ENCODE measurements at regions not wholly inside any gene's neighbourhood (a gene's known extent, or its start where the extent isn't known, plus 50 kb on each side); places are given as distances from the start of the nearest gene placed in this dataset.
"Not testable (repeated sequence)": the region's sequence is repeated elsewhere in the genome, so short reads cannot be mapped to it uniquely, and the experiment has no call there.

- DNase-seq (ENCODE audit: low spot score): not testable (repeated sequence)
These were observed 125.7 kb upstream of the ANO1 start for GRCh38 chr11:69952229-69952975.

GRCh38 chr11:69953356-69953755, 124.8 kb upstream of the ANO1 start:
- DNase-seq (ENCODE audit: low spot score): no peak

DNA sequence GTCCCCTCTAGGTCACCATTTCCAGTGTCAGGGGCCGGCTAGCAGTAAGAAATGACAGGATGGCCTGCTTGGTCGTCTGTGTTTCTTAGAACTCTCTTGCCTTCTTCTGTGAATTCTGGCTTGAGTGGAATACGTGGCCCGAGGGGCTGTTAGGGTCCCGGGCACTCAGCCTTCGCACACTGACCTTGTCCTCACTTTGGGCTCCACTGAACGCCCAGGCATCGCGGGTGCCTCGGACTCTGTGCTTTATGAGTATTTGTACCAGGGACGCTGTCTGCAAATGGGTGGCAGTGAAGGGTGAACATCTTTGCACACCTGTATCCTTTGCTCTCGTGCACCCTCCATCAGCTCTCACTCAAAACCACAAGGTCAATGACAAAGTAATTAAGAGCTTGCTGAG, 123.4 kb upstream of the ANO1 start:
- DNase-seq (ENCODE audit: low spot score): no peak

- no peak for DNase-seq (ENCODE audit: low spot score)
These were observed 121.4 kb upstream of the ANO1 start for GRCh38 chr11:69956669-69957190.

GRCh38 chr11:69957849-69958248, 120.3 kb upstream of the ANO1 start:
- no peak for DNase-seq (ENCODE audit: low spot score)

- no peak for DNase-seq (ENCODE audit: low spot score)
These were observed 119.8 kb upstream of the ANO1 start for GRCh38 chr11:69958308-69958707.

GRCh38 chr11:69959461-69959860, 118.7 kb upstream of the ANO1 start:
- no peak for DNase-seq (ENCODE audit: low spot score)

DNA sequence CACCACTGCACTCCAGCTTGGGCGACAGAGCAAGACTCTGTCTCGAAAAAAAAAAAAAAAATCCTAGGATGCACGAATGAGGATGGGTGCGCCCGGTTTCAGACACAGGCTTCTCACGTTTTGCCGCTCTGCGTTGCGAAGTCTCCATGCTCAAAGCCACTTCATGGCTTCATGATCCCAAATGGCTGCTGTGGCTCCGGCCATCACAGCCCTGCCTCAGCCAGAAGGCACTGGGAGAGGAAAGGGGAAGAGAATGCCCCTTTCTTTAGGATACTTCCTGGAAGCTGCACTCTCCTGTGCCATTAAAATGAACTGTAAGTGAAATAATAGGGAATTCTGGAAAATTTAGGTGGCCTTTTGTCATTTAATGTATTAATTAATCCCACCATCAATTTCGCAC, 116.4 kb upstream of the ANO1 start:
- no peak for DNase-seq (ENCODE audit: low spot score)

GRCh38 chr11:69962152-69962551, 116.0 kb upstream of the ANO1 start:
- no peak for DNase-seq (ENCODE audit: low spot score)

GRCh38 chr11:69963533-69964246, 114.4 kb upstream of the ANO1 start:
- DNase-seq (ENCODE audit: low spot score): no peak

GRCh38 chr11:69964247-69964643, 113.9 kb upstream of the ANO1 start:
- no peak for DNase-seq (ENCODE audit: low spot score)

DNA sequence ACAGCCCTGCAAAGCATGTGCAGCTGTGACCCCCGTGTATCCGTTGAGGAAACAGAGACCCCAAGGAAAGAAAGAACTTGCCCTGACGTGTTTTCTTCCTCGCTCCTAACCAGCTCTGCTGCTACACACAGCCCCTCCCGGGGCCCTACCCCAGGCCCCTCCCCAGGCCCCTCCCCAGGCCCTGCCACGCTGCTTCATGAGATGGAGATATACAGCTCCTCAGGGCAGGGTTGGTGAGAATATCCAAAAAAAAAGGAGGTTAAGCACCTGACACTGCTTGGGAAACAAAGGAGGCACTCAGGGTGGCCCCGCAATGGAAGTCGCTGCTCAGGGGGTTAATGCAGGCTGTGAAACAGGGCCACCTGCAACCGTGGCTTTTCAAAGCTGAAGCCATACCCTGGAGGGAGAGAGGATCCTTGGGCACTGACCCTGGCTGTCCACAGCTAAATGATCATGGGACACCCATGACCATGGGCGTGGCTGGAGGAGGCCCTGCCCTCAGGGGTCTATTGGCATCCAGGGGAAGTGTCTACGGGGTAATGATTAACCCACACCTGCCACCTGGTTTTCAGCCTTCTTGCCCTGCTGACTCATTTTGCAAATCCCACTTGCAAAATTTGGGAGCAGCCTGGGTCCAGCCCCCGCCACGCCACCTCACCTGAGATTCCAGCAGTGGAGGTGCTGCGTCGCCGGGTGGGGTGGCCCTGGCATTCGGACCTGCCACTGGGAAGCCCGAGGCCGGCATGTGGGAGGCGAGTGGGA, 112.1 kb upstream of the ANO1 start:
- DNase-seq (ENCODE audit: low spot score): no peak

DNA sequence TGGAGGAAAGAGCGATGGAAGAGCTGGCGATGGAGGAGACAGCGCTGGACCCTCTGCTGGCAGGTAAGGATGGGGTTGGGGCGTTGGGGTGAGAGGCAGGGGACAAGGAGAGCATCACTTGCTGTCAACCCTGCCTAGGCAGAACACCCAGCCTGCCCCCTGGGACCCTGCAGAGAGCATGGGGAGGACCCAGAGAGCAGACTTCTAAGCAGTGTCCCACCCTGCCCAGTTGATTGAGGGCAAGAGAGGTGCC, 111.6 kb upstream of the ANO1 start:
- DNase-seq (ENCODE audit: low spot score): no peak

GRCh38 chr11:69966910-69967483, 111.1 kb upstream of the ANO1 start:
- DNase-seq (ENCODE audit: low spot score): no peak

DNA sequence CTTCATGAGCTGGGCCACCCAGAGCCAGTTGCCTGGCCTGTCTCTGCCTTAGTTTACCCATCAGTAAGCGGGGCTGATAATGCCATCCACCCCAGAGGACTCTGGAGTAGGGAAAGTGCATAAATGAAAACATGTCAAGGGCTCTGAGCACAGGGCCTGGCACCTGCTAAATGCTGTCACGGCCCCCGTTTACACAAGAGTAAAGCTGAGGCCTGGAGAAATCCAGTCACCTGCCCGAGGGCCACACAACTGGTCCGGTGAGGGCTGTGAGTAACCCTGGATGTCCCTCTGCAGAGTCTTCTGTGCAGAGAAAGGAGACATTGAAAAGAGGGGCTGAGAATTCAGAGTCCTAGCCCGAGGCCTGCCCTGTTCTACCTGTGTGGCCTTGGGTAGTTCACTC, 110.6 kb upstream of the ANO1 start:
- no peak for DNase-seq (ENCODE audit: low spot score)

DNA sequence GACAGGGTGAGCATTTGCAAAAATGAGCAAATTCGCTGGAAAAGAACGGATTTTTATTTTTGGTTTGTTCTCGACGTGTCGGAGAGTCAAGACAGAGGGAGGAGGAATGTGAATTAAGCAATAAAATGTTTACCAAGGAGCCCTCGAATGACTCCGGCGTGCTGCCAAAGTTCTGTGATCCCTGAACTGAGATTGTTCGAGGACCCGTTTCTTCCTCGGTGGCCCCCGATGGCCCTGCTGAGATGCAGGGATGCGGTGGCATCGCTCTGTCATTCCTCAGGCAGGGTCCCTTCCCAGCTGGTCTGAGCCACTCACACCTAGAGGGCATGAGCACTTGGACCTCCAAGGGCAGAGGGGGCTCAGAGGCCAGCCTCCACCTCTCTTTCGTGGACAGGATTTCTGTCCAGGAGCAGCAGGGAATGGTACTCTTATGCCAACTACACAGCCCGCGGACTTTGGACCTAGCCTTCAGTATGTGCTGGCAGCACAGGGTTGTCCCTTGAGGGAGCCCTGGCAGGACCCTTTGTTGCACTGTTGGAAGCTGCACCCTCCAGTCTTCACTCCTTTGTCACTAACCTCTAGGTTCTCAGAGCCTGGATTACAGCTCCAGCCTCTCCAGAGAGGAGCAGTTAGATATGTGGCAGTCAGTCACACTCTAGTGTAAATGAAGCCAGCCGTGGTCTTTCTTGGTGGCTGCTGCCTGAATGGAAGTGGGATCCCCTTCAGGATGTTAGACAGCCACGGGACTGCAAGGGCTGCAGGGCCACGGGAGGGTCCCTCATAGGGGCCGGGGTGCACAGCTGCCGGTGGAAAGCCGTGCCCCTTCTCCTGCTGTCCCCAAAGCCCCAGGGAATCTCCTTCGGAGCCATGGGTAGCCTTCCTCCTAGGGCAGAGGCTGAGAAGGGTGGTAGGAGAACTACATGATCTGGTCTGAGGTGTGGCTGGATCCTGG, 109.4 kb upstream of the ANO1 start:
- DNase-seq (ENCODE audit: low spot score): no peak

DNA sequence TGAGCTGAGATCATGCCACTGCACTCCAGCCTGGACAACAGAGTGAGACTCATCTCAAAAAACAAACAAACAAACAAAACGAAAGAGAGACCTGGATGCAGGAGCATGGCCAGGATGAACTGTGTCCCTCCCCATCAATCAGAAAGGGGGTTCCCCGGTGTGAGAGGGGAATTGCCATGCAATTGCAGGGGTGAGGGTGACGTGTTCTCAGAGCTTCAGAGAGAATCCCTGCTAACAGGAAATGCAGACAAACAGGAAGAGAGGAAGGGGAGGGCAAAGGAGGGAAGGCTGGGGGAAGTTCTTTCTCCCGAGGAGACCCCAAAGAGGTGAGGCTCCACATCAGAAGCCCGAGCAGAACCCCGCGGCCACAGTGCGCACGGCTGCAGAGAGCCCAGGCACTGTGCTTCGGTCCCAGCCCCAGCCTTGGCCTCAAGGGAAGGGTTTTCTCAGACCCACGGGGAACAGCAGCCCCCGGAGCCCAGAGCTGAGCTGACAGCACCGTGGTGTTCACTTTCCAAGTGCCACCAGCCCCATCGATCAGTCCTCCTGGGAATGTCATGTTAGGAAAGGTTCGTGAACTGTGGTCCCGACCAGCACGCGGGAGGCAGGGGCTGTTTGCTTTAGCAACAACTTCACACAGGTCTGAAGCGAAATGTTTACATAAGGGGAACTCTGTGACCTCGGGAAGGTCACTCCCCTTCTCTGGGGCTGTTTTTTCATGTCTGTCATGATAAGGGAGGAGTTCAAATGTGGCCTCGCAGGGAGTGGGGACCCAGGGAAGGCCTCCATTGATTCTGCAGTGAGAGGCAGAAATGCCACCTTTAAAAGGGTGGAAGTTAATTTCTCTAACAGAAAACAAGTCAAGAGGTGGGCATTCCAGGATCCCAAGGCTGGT, 108.0 kb upstream of the ANO1 start:
- no peak for DNase-seq (ENCODE audit: low spot score)

- no peak for DNase-seq (ENCODE audit: low spot score)
These were observed 107.2 kb upstream of the ANO1 start for GRCh38 chr11:69970785-69971535.

GRCh38 chr11:69971741-69972140, 106.4 kb upstream of the ANO1 start:
- no peak for DNase-seq (ENCODE audit: low spot score)

DNA sequence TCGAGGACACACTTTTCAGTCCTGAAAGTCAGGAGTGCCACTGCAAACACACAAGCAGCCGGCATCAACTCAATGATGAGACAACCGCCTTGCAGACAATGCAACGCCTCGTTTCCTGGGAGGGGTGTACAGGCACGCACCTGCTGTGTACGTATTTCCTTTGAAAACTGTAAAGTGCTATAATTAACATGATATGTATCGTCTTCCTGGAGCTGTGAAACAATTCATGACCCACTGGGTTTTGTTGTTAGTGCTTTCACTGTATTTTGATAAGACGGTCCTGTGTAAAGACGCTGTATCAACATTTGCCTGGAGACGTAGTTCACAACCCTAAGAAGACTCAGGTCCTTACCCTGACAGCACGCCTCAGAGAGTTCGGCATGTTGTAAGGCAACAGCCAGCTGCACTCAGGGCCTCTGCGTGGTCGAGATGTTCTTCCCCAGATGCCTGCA, 105.7 kb upstream of the ANO1 start:
- no peak for DNase-seq (ENCODE audit: low spot score)

All from germinal center (tissue), 1 donor.